HEK293 (cell line): ENCODE measurements at regions not wholly inside any gene's neighbourhood (a gene's known extent, or its start where the extent isn't known, plus 50 kb on each side); places are given as distances from the start of the nearest gene placed in this dataset.

ENCODE experiments used
- CTCF ChIP-seq: fragments of 450-650 bp; formaldehyde crosslinking; IDR thresholded peaks from 2 replicates; pipeline ENCODE4 v1.5.1; 2016; ENCODE audit warnings: missing biosample characterization, missing genetic modification characterization
- MZF1 ChIP-seq: fragments of 450-650 bp; formaldehyde crosslinking; IDR thresholded peaks from 2 replicates; pipeline ENCODE4 v1.5.1; 2017; ENCODE audit warnings: missing biosample characterization, missing genetic modification characterization, borderline replicate concordance
- PRDM1 ChIP-seq: fragments of 450-650 bp; formaldehyde crosslinking; IDR thresholded peaks from 2 replicates; pipeline ENCODE4; 2016; ENCODE audit warnings: missing biosample characterization, missing genetic modification characterization
- ZNF138 ChIP-seq: fragments of 450-650 bp; formaldehyde crosslinking; IDR thresholded peaks from 2 replicates; pipeline ENCODE4 v1.5.1; 2016; ENCODE audit warnings: missing biosample characterization, missing genetic modification characterization, borderline replicate concordance
- ZNF146 ChIP-seq: fragments of 450-650 bp; formaldehyde crosslinking; IDR thresholded peaks from 2 replicates; pipeline ENCODE4 v1.5.1; 2016; ENCODE audit warnings: missing biosample characterization, missing genetic modification characterization
- ZNF274 ChIP-seq, 2 experiments: fragments of 200-500 bp in 1 of 2; fragments of 450-650 bp in 1 of 2; sonication (Bioruptor generic) in 1 of 2; formaldehyde crosslinking in 1 of 2; IDR thresholded peaks; 2 replicates each; pipeline versions ENCODE4 v1.5.1 to v1.6.1; 2014 to 2016; ENCODE audit warnings: borderline replicate concordance in 1 of 2, inconsistent platforms in 1 of 2, low read length in 1 of 2, missing biosample characterization in 1 of 2, missing genetic modification characterization in 1 of 2
- ZSCAN18 ChIP-seq: fragments of 450-650 bp; formaldehyde crosslinking; IDR thresholded peaks from 2 replicates; pipeline ENCODE4 v1.5.1; 2016; ENCODE audit warnings: missing biosample characterization, missing genetic modification characterization

DNA sequence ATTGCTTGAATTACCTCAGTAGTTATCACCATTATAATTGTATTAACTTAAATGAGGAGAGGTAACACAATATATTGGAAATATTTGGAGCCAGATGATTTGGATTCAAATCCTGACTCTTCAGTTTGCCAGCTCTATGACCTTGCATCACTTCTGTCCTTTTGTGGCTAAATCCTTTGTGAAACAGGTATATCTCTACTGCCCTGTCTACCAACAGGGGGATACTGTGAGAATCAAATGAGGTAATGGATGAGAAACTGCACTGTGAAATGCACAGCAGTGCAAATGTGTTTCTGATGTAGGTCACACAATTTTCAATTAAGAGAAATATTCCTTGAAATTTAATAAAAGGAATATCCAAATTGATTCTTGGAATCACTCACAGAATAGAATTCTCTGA is 58.8 kb downstream of the CCDC54 start:
- TF ChIP-seq CTCF (tag by site-specific recombination) (no peak), PRDM1 (tag by site-specific recombination) (no peak), ZNF274 (IDR thresholded peaks at IDR 0.05; ENCODE audit: low read length) (no peak), ZNF274 (tag by site-specific recombination; IDR thresholded peaks at IDR 0.05; ENCODE audit: borderline replicate concordance) (no peak), MZF1 (tag by site-specific recombination) (no peak), ZNF146 (tag by site-specific recombination) (no peak), ZNF138 (tag by site-specific recombination) (no peak), ZSCAN18 (tag by site-specific recombination) (no peak)
